Suppressor macrophage treated with lipopolysaccharide for 1 hour (primary cell): ENCODE measurements at regions not wholly inside any gene's neighbourhood (a gene's known extent, or its start where the extent isn't known, plus 50 kb on each side); places are given as distances from the start of the nearest gene placed in this dataset.

Experiments
- DNase-seq, 3 donors: peaks; one replicate each; pipeline ENCODE4 v3.0.0-alpha.2; 2020 to 2022

DNA sequence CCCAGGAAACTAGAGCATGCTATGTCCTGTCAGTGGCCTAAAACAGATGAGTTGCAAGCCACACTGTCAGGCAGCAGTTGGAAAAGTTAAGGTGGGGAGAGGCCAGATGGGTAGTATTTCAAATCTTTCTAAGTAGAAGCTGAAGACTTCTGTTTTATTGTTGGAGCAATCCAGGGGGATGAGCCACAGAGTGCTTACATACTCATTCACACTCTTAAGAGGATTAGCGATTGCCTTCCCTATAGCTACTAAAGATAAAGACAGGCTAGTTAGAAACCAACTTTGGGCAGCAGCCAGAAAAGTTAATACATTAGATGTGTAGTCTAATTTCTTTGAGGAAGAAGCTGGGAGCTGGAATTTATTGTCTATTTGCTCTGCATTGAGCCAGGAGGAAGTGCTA, 61.7 kb upstream of the ELAVL2 start:
- DNase-seq: no peak
